GM12892 (cell line): ENCODE measurements at regions not wholly inside any gene's neighbourhood (a gene's known extent, or its start where the extent isn't known, plus 50 kb on each side); places are given as distances from the start of the nearest gene placed in this dataset.

Experiments
- POLR2A ChIP-seq: IDR thresholded peaks from 2 replicates; pipeline ENCODE4 v1.6.1; 2011; ENCODE audit warnings: low read depth, low read length, control low read depth
- POLR2AphosphoS5 ChIP-seq: IDR thresholded peaks from 2 replicates; pipeline ENCODE4 v1.6.1; 2011; ENCODE audit warnings: low read depth, low read length, control low read depth

- no peak for TF ChIP-seq POLR2A
- no peak for TF ChIP-seq POLR2AphosphoS5
These were observed 85.4 kb upstream of the PACRGL start for GRCh38 chr4:20614816-20615215.
